ENCODE measurements at regions not wholly inside any gene's neighbourhood (a gene's known extent, or its start where the extent isn't known, plus 50 kb on each side); places are given as distances from the start of the nearest gene placed in this dataset.

GRCh38 chr15:77867266-77868047 lies 210.1 kb downstream of the TBC1D2B start:
- no peaks in the 10 kb centered on the region for H3K36me3 ChIP-seq (ENCODE audit: low read depth)
- ATAC-seq (ENCODE audit: low read depth) (no peak), DNase-seq (ENCODE audit: low spot score) (peak; percentile 69)
- peaks cover 13% of the 10 kb centered on the region for H3K4me1 ChIP-seq (ENCODE audit: insufficient read depth, poor library complexity, severe bottlenecking)
- H3K27ac ChIP-seq (ENCODE audit: poor library complexity, severe bottlenecking): peak overlapping the region; percentile 56
- no peak overlapping the region for H3K4me3 ChIP-seq (ENCODE audit: severe bottlenecking)
- no peaks in the 10 kb centered on the region for H3K27me3 ChIP-seq (ENCODE audit: insufficient read depth, poor library complexity, severe bottlenecking)
- no peaks in the 10 kb centered on the region for H3K9me3 ChIP-seq (ENCODE audit: severe bottlenecking)
- TF ChIP-seq CTCF (IDR thresholded peaks at IDR 0.05; ENCODE audit: poor library complexity, severe bottlenecking): no peak

GRCh38 chr15:77866596-77867125 lies 210.8 kb downstream of the TBC1D2B start:
- ATAC-seq (ENCODE audit: low read depth): no peak

GRCh38 chr15:77866186-77866585 lies 211.3 kb downstream of the TBC1D2B start:
- H3K36me3 ChIP-seq (ENCODE audit: low read depth): no peaks in the 10 kb centered on the region
- ATAC-seq (ENCODE audit: low read depth) (no peak), DNase-seq (ENCODE audit: low spot score) (peak; percentile 48)
- no peak for TF ChIP-seq CTCF (IDR thresholded peaks at IDR 0.05; ENCODE audit: poor library complexity, severe bottlenecking)
- no peaks in the 10 kb centered on the region for H3K27me3 ChIP-seq (ENCODE audit: insufficient read depth, poor library complexity, severe bottlenecking)
- peaks cover 13% of the 10 kb centered on the region for H3K4me1 ChIP-seq (ENCODE audit: insufficient read depth, poor library complexity, severe bottlenecking)
- no peak overlapping the region for H3K4me3 ChIP-seq (ENCODE audit: severe bottlenecking)
- no peak overlapping the region for H3K27ac ChIP-seq (ENCODE audit: poor library complexity, severe bottlenecking)
- H3K9me3 ChIP-seq (ENCODE audit: severe bottlenecking): no peaks in the 10 kb centered on the region

More at GRCh38 chr15:77866596-77867125, 210.8 kb downstream of the TBC1D2B start:
- H3K27ac ChIP-seq (ENCODE audit: poor library complexity, severe bottlenecking): no peak overlapping the region
- no peak overlapping the region for H3K4me3 ChIP-seq (ENCODE audit: severe bottlenecking)
- no peaks in the 10 kb centered on the region for H3K27me3 ChIP-seq (ENCODE audit: insufficient read depth, poor library complexity, severe bottlenecking)
- TF ChIP-seq CTCF (IDR thresholded peaks at IDR 0.05; ENCODE audit: poor library complexity, severe bottlenecking): no peak
- peaks cover 13% of the 10 kb centered on the region for H3K4me1 ChIP-seq (ENCODE audit: insufficient read depth, poor library complexity, severe bottlenecking)
- no peaks in the 10 kb centered on the region for H3K36me3 ChIP-seq (ENCODE audit: low read depth)
- H3K9me3 ChIP-seq (ENCODE audit: severe bottlenecking): no peaks in the 10 kb centered on the region
- peak; percentile 62 for DNase-seq (ENCODE audit: low spot score)

GRCh38 chr15:77865701-77866100 lies 211.8 kb downstream of the TBC1D2B start:
- Histone ChIP-seq H3K27me3 (ENCODE audit: insufficient read depth, poor library complexity, severe bottlenecking) (no peaks in the 10 kb centered on the region), H3K4me3 (ENCODE audit: severe bottlenecking) (no peak overlapping the region), H3K27ac (ENCODE audit: poor library complexity, severe bottlenecking) (no peak overlapping the region), H3K9me3 (ENCODE audit: severe bottlenecking) (no peaks in the 10 kb centered on the region), H3K36me3 (ENCODE audit: low read depth) (no peaks in the 10 kb centered on the region), H3K4me1 (ENCODE audit: insufficient read depth, poor library complexity, severe bottlenecking) (peaks cover 13% of the 10 kb centered on the region)
- DNase-seq (ENCODE audit: low spot score): peak; percentile 49
- no peak for ATAC-seq (ENCODE audit: low read depth)
- TF ChIP-seq CTCF (IDR thresholded peaks at IDR 0.05; ENCODE audit: poor library complexity, severe bottlenecking): no peak

- no peaks in the 10 kb centered on the region for H3K9me3 ChIP-seq (ENCODE audit: severe bottlenecking)
- H3K4me3 ChIP-seq (ENCODE audit: severe bottlenecking): no peak overlapping the region
- ATAC-seq (ENCODE audit: low read depth) (no peak), DNase-seq (ENCODE audit: low spot score) (peak; percentile 39)
- H3K4me1 ChIP-seq (ENCODE audit: insufficient read depth, poor library complexity, severe bottlenecking): peaks cover 13% of the 10 kb centered on the region
- H3K36me3 ChIP-seq (ENCODE audit: low read depth): no peaks in the 10 kb centered on the region
- TF ChIP-seq CTCF (IDR thresholded peaks at IDR 0.05; ENCODE audit: poor library complexity, severe bottlenecking): no peak
- no peaks in the 10 kb centered on the region for H3K27me3 ChIP-seq (ENCODE audit: insufficient read depth, poor library complexity, severe bottlenecking)
- no peak overlapping the region for H3K27ac ChIP-seq (ENCODE audit: poor library complexity, severe bottlenecking)
Observed at GRCh38 chr15:77865106-77865610, 212.4 kb downstream of the TBC1D2B start.

Measured in RWPE2 (cell line).